KG1 (cell line): ENCODE measurements at regions not wholly inside any gene's neighbourhood (a gene's known extent, or its start where the extent isn't known, plus 50 kb on each side); places are given as distances from the start of the nearest gene placed in this dataset.
"Not testable (repeated sequence)": the region's sequence is repeated elsewhere in the genome, so short reads cannot be mapped to it uniquely, and the experiment has no call there.

ENCODE experiments used
- DNase-seq: peaks from one replicate; lab custom pipeline; 2025; lab: John Stamatoyannopoulos, UW

- DNase-seq = no peak
These were observed 447.0 kb downstream of the SOX11 start for GRCh38 chr2:6139142-6139541.

- DNase-seq = no peak
These were observed 447.7 kb downstream of the SOX11 start for GRCh38 chr2:6139916-6140315.

GRCh38 chr2:6140509-6140908 lies 448.3 kb downstream of the SOX11 start:
- no peak for DNase-seq

- DNase-seq = no peak
These were observed 451.6 kb downstream of the SOX11 start for GRCh38 chr2:6143812-6144211.

- not testable (repeated sequence) for DNase-seq
These were observed 455.0 kb downstream of the SOX11 start for GRCh38 chr2:6147215-6147614.

- DNase-seq = no peak
These were observed 456.7 kb downstream of the SOX11 start for GRCh38 chr2:6148882-6149281.

GRCh38 chr2:6159606-6160005 lies 467.4 kb downstream of the SOX11 start:
- no peak for DNase-seq

- no peak for DNase-seq
These were observed 471.7 kb downstream of the SOX11 start for GRCh38 chr2:6163932-6164331.

GRCh38 chr2:6164986-6165747 lies 473.0 kb downstream of the SOX11 start:
- no peak for DNase-seq

- DNase-seq = no peak
These were observed 475.5 kb downstream of the SOX11 start for GRCh38 chr2:6167592-6168138.

GRCh38 chr2:6168485-6168884 lies 476.3 kb downstream of the SOX11 start:
- no peak for DNase-seq

GRCh38 chr2:6171294-6171693 lies 479.1 kb downstream of the SOX11 start:
- DNase-seq = no peak

GRCh38 chr2:6177811-6178210 lies 485.6 kb downstream of the SOX11 start:
- no peak for DNase-seq

GRCh38 chr2:6181525-6181924 lies 489.3 kb downstream of the SOX11 start:
- DNase-seq = no peak

GRCh38 chr2:6181926-6182325 lies 489.7 kb downstream of the SOX11 start:
- no peak for DNase-seq

- no peak for DNase-seq
These were observed 491.0 kb downstream of the SOX11 start for GRCh38 chr2:6183226-6183625.

- DNase-seq = no peak
These were observed 492.5 kb downstream of the SOX11 start for GRCh38 chr2:6184532-6185292.

GRCh38 chr2:6186332-6187151 lies 494.4 kb downstream of the SOX11 start:
- DNase-seq = no peak

- no peak for DNase-seq
These were observed 504.3 kb downstream of the SOX11 start for GRCh38 chr2:6196449-6196848.

- not testable (repeated sequence) for DNase-seq
These were observed 506.3 kb downstream of the SOX11 start for GRCh38 chr2:6198370-6198919.

GRCh38 chr2:6202756-6203155 lies 510.6 kb downstream of the SOX11 start:
- no peak for DNase-seq
